ENCODE measurements at regions not wholly inside any gene's neighbourhood (a gene's known extent, or its start where the extent isn't known, plus 50 kb on each side); places are given as distances from the start of the nearest gene placed in this dataset.

- Histone ChIP-seq H3K9ac (ENCODE audit: low read length) (no peak overlapping the region), H3K4me1 (ENCODE audit: control insufficient read depth, low read depth, low read length) (no peaks in the 10 kb centered on the region), H3K27ac (ENCODE audit: low read length) (no peak overlapping the region), H3K9me3 (ENCODE audit: control insufficient read depth, low read depth, low read length) (no peaks in the 10 kb centered on the region), H3K4me3 (ENCODE audit: low read length) (no peak overlapping the region), H3K27me3 (ENCODE audit: control insufficient read depth, insufficient read depth, low read length) (no peaks in the 10 kb centered on the region), H3K36me3 (ENCODE audit: control insufficient read depth, low read depth, low read length) (no peaks in the 10 kb centered on the region)
These were observed 453.8 kb downstream of the PTPRU start for GRCh38 chr1:29690156-29690555.

- no peaks in the 10 kb centered on the region for H3K4me1 ChIP-seq (ENCODE audit: control insufficient read depth, low read depth, low read length)
- H3K9ac ChIP-seq (ENCODE audit: low read length), result no peak overlapping the region
- no peak overlapping the region for H3K27ac ChIP-seq (ENCODE audit: low read length)
These were observed 453.2 kb downstream of the PTPRU start for GRCh38 chr1:29689372-29690030.

GRCh38 chr1:29688471-29689365, 452.4 kb downstream of the PTPRU start:
- Histone ChIP-seq H3K36me3 (ENCODE audit: control insufficient read depth, low read depth, low read length) (no peaks in the 10 kb centered on the region), H3K4me1 (ENCODE audit: control insufficient read depth, low read depth, low read length) (no peaks in the 10 kb centered on the region), H3K9me3 (ENCODE audit: control insufficient read depth, low read depth, low read length) (no peaks in the 10 kb centered on the region), H3K27me3 (ENCODE audit: control insufficient read depth, insufficient read depth, low read length) (no peaks in the 10 kb centered on the region), H3K27ac (ENCODE audit: low read length) (no peak overlapping the region), H3K4me3 (ENCODE audit: low read length) (no peak overlapping the region), H3K9ac (ENCODE audit: low read length) (no peak overlapping the region)

More at GRCh38 chr1:29689372-29690030, 453.2 kb downstream of the PTPRU start:
- no peaks in the 10 kb centered on the region for H3K9me3 ChIP-seq (ENCODE audit: control insufficient read depth, low read depth, low read length)
- no peak overlapping the region for H3K4me3 ChIP-seq (ENCODE audit: low read length)
- no peaks in the 10 kb centered on the region for H3K36me3 ChIP-seq (ENCODE audit: control insufficient read depth, low read depth, low read length)
- no peaks in the 10 kb centered on the region for H3K27me3 ChIP-seq (ENCODE audit: control insufficient read depth, insufficient read depth, low read length)

- no peaks in the 10 kb centered on the region for H3K4me1 ChIP-seq (ENCODE audit: control insufficient read depth, low read depth, low read length)
- no peak overlapping the region for H3K27ac ChIP-seq (ENCODE audit: low read length)
- H3K27me3 ChIP-seq (ENCODE audit: control insufficient read depth, insufficient read depth, low read length), result no peaks in the 10 kb centered on the region
- no peaks in the 10 kb centered on the region for H3K36me3 ChIP-seq (ENCODE audit: control insufficient read depth, low read depth, low read length)
- H3K9ac ChIP-seq (ENCODE audit: low read length), result no peak overlapping the region
- no peaks in the 10 kb centered on the region for H3K9me3 ChIP-seq (ENCODE audit: control insufficient read depth, low read depth, low read length)
- H3K4me3 ChIP-seq (ENCODE audit: low read length), result no peak overlapping the region
These were observed 451.4 kb downstream of the PTPRU start for GRCh38 chr1:29687601-29688244.

- Histone ChIP-seq H3K4me3 (ENCODE audit: low read length) (no peak overlapping the region), H3K9me3 (ENCODE audit: control insufficient read depth, low read depth, low read length) (no peaks in the 10 kb centered on the region), H3K36me3 (ENCODE audit: control insufficient read depth, low read depth, low read length) (no peaks in the 10 kb centered on the region), H3K27me3 (ENCODE audit: control insufficient read depth, insufficient read depth, low read length) (no peaks in the 10 kb centered on the region), H3K9ac (ENCODE audit: low read length) (no peak overlapping the region), H3K4me1 (ENCODE audit: control insufficient read depth, low read depth, low read length) (no peaks in the 10 kb centered on the region), H3K27ac (ENCODE audit: low read length) (no peak overlapping the region)
These were observed 450.8 kb downstream of the PTPRU start for GRCh38 chr1:29687166-29687565.

- Histone ChIP-seq H3K9me3 (ENCODE audit: control insufficient read depth, low read depth, low read length) (no peaks in the 10 kb centered on the region), H3K27ac (ENCODE audit: low read length) (no peak overlapping the region), H3K9ac (ENCODE audit: low read length) (no peak overlapping the region), H3K36me3 (ENCODE audit: control insufficient read depth, low read depth, low read length) (no peaks in the 10 kb centered on the region), H3K27me3 (ENCODE audit: control insufficient read depth, insufficient read depth, low read length) (no peaks in the 10 kb centered on the region), H3K4me1 (ENCODE audit: control insufficient read depth, low read depth, low read length) (no peaks in the 10 kb centered on the region), H3K4me3 (ENCODE audit: low read length) (no peak overlapping the region)
These were observed 449.9 kb downstream of the PTPRU start for GRCh38 chr1:29686012-29686930.

- no peaks in the 10 kb centered on the region for H3K27me3 ChIP-seq (ENCODE audit: control insufficient read depth, insufficient read depth, low read length)
- H3K27ac ChIP-seq (ENCODE audit: low read length), result no peak overlapping the region
- no peaks in the 10 kb centered on the region for H3K4me1 ChIP-seq (ENCODE audit: control insufficient read depth, low read depth, low read length)
- H3K9ac ChIP-seq (ENCODE audit: low read length), result no peak overlapping the region
- H3K36me3 ChIP-seq (ENCODE audit: control insufficient read depth, low read depth, low read length), result no peaks in the 10 kb centered on the region
- no peaks in the 10 kb centered on the region for H3K9me3 ChIP-seq (ENCODE audit: control insufficient read depth, low read depth, low read length)
- H3K4me3 ChIP-seq (ENCODE audit: low read length), result no peak overlapping the region
These were observed 449.1 kb downstream of the PTPRU start for GRCh38 chr1:29685387-29685786.

- Histone ChIP-seq H3K4me1 (ENCODE audit: control insufficient read depth, low read depth, low read length) (no peaks in the 10 kb centered on the region), H3K27me3 (ENCODE audit: control insufficient read depth, insufficient read depth, low read length) (no peaks in the 10 kb centered on the region), H3K36me3 (ENCODE audit: control insufficient read depth, low read depth, low read length) (no peaks in the 10 kb centered on the region), H3K9ac (ENCODE audit: low read length) (no peak overlapping the region), H3K9me3 (ENCODE audit: control insufficient read depth, low read depth, low read length) (no peaks in the 10 kb centered on the region), H3K27ac (ENCODE audit: low read length) (no peak overlapping the region), H3K4me3 (ENCODE audit: low read length) (no peak overlapping the region)
These were observed 447.8 kb downstream of the PTPRU start for GRCh38 chr1:29684141-29684540.

GRCh38 chr1:29683472-29683871, 447.1 kb downstream of the PTPRU start:
- Histone ChIP-seq H3K36me3 (ENCODE audit: control insufficient read depth, low read depth, low read length) (no peaks in the 10 kb centered on the region), H3K9me3 (ENCODE audit: control insufficient read depth, low read depth, low read length) (no peaks in the 10 kb centered on the region), H3K9ac (ENCODE audit: low read length) (no peak overlapping the region), H3K27ac (ENCODE audit: low read length) (no peak overlapping the region), H3K27me3 (ENCODE audit: control insufficient read depth, insufficient read depth, low read length) (no peaks in the 10 kb centered on the region), H3K4me1 (ENCODE audit: control insufficient read depth, low read depth, low read length) (no peaks in the 10 kb centered on the region), H3K4me3 (ENCODE audit: low read length) (no peak overlapping the region)

GRCh38 chr1:29682919-29683295, 446.6 kb downstream of the PTPRU start:
- H3K27me3 ChIP-seq (ENCODE audit: control insufficient read depth, insufficient read depth, low read length), result no peaks in the 10 kb centered on the region
- no peak overlapping the region for H3K4me3 ChIP-seq (ENCODE audit: low read length)
- no peaks in the 10 kb centered on the region for H3K36me3 ChIP-seq (ENCODE audit: control insufficient read depth, low read depth, low read length)
- no peaks in the 10 kb centered on the region for H3K4me1 ChIP-seq (ENCODE audit: control insufficient read depth, low read depth, low read length)
- H3K9ac ChIP-seq (ENCODE audit: low read length), result no peak overlapping the region
- no peak overlapping the region for H3K27ac ChIP-seq (ENCODE audit: low read length)
- H3K9me3 ChIP-seq (ENCODE audit: control insufficient read depth, low read depth, low read length), result no peaks in the 10 kb centered on the region

Data from iPS-18a (cell line).